Lower lobe of right lung (tissue), 2 donors: ENCODE measurements at regions not wholly inside any gene's neighbourhood (a gene's known extent, or its start where the extent isn't known, plus 50 kb on each side); places are given as distances from the start of the nearest gene placed in this dataset.

Experiments
- ATAC-seq, 2 donors: fragments of 200-7000 bp; cut with Tn5 transposase; one replicate each; pipeline ENCODE4 v1.9.1; 2020 to 2022; ENCODE audit warnings: mild to moderate bottlenecking in 2 of 2, moderate library complexity in 2 of 2
- DNase-seq: peaks from one replicate; pipeline ENCODE4 v3.0.0-alpha.2; 2020
- H3K27ac ChIP-seq: fragments of 200-600 bp; one replicate; pipeline ENCODE4 v1.8.0; 2022
- H3K27me3 ChIP-seq: fragments of 200-600 bp; one replicate; pipeline ENCODE4 v1.8.0; 2022; ENCODE audit warnings: low read depth
- H3K36me3 ChIP-seq: fragments of 200-600 bp; one replicate; pipeline ENCODE4 v1.8.0; 2022; ENCODE audit warnings: mild to moderate bottlenecking
- H3K4me1 ChIP-seq: fragments of 200-600 bp; one replicate; pipeline ENCODE4 v1.8.0; 2022
- H3K4me3 ChIP-seq: fragments of 200-600 bp; one replicate; pipeline ENCODE4 v1.8.0; 2022; ENCODE audit warnings: mild to moderate bottlenecking
- H3K9me3 ChIP-seq: fragments of 200-600 bp; one replicate; pipeline ENCODE4 v1.8.0; 2022
- CTCF ChIP-seq: fragments of 200-600 bp; IDR thresholded peaks from one replicate; pipeline ENCODE4 v1.8.0; 2022; ENCODE audit warnings: antibody characterized with exemption, mild to moderate bottlenecking
- intact Hi-C: fragments of 100-400 bp; cut with DNase I; formaldehyde crosslinking; loops from one replicate; pipeline ENCODE4 v1.11.0; 2022
- donor health status: DM: no; HTN: yes; CAD: no; lungs with severe emphysema.

DNA sequence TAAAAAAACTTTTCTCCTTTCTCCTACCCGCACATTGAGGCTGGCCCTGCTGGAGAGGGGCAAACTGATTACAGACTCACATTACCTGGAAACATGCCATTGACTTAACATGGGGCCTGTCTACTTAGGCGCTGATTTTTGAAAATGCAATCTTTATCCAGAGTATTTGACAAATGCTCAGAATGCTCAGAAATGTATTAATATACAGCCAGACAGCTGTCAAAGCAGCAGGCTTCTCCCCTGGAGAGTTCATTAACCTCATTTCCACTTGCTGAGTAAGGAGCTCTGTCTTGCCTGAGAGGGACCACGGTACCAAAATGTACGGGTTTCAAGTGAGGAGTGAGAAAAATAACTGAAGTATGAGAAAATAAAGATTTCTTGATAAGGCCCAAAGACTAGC lies 95.7 kb downstream of the PAX1 start:
- Histone ChIP-seq H3K9me3 (no peaks in the 10 kb centered on the region), H3K36me3 (no peaks in the 10 kb centered on the region), H3K4me3 (no peak overlapping the region), H3K27me3 (no peaks in the 10 kb centered on the region), H3K27ac (no peak overlapping the region), H3K4me1 (no peaks in the 10 kb centered on the region)
- ATAC-seq (no peak), DNase-seq (no peak)
- intact Hi-C loops = no loop called here
- TF ChIP-seq CTCF = no peak

- H3K27me3 ChIP-seq = no peaks in the 10 kb centered on the region
- H3K4me3 ChIP-seq = no peak overlapping the region
- H3K27ac ChIP-seq = no peak overlapping the region
- no peak for TF ChIP-seq CTCF
- ATAC-seq (no peak), DNase-seq (no peak)
- intact Hi-C loops = no loop called here
- no peaks in the 10 kb centered on the region for H3K4me1 ChIP-seq
- no peaks in the 10 kb centered on the region for H3K9me3 ChIP-seq
- no peaks in the 10 kb centered on the region for H3K36me3 ChIP-seq
Measured at GRCh38 chr20:21798384-21798783, 92.9 kb downstream of the PAX1 start.

DNA sequence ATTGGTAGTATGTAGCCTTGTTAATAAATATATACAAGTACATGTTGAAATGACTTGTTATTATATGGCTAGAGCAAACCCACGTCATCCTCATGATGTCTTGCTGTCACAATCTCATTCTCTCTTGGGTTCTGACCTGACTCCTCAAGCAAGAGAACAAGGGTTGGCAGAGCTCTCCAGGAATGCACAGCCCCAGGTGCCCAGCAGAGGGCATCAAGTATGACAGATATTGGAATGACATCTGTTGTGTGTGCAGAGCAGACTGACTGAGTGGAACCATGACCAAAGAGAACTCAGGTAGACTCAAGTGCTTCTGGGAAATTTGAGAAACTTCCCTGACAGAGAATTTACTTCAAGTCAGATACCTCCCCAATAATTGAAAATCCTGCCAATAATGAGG lies 90.6 kb downstream of the PAX1 start:
- DNase-seq (no peak), ATAC-seq (no peak)
- no peaks in the 10 kb centered on the region for H3K9me3 ChIP-seq
- no peak for TF ChIP-seq CTCF
- H3K27ac ChIP-seq = no peak overlapping the region
- H3K4me3 ChIP-seq = no peak overlapping the region
- no peaks in the 10 kb centered on the region for H3K27me3 ChIP-seq
- H3K36me3 ChIP-seq = no peaks in the 10 kb centered on the region
- intact Hi-C loops = no loop called here
- H3K4me1 ChIP-seq = no peaks in the 10 kb centered on the region

GRCh38 chr20:21788082-21788481 lies 82.6 kb downstream of the PAX1 start:
- no peak for TF ChIP-seq CTCF
- H3K27me3 ChIP-seq = no peaks in the 10 kb centered on the region
- ATAC-seq (no peak), DNase-seq (no peak)
- H3K9me3 ChIP-seq = no peaks in the 10 kb centered on the region
- no peak overlapping the region for H3K4me3 ChIP-seq
- no peaks in the 10 kb centered on the region for H3K36me3 ChIP-seq
- no peak overlapping the region for H3K27ac ChIP-seq
- intact Hi-C loops = no loop called here
- H3K4me1 ChIP-seq = no peaks in the 10 kb centered on the region

GRCh38 chr20:21781446-21782075 lies 76.1 kb downstream of the PAX1 start:
- Histone ChIP-seq H3K4me1 (no peaks in the 10 kb centered on the region), H3K9me3 (no peaks in the 10 kb centered on the region), H3K27ac (no peak overlapping the region), H3K27me3 (no peaks in the 10 kb centered on the region), H3K36me3 (no peaks in the 10 kb centered on the region), H3K4me3 (no peak overlapping the region)
- no peak for TF ChIP-seq CTCF
- DNase-seq (no peak), ATAC-seq (no peak)
- intact Hi-C loops = no loop called here

- H3K4me3 ChIP-seq = no peak overlapping the region
- intact Hi-C loops = no loop called here
- ATAC-seq (no peak), DNase-seq (no peak)
- H3K27ac ChIP-seq = no peak overlapping the region
- no peak for TF ChIP-seq CTCF
- no peaks in the 10 kb centered on the region for H3K4me1 ChIP-seq
- H3K27me3 ChIP-seq = no peaks in the 10 kb centered on the region
- H3K9me3 ChIP-seq = no peaks in the 10 kb centered on the region
- no peaks in the 10 kb centered on the region for H3K36me3 ChIP-seq
Measured at GRCh38 chr20:21780528-21780927, 75.1 kb downstream of the PAX1 start.
